ENCODE measurements at regions not wholly inside any gene's neighbourhood (a gene's known extent, or its start where the extent isn't known, plus 50 kb on each side); places are given as distances from the start of the nearest gene placed in this dataset.

GRCh38 chr11:96779030-96779429 lies 389.2 kb downstream of the JRKL start:
- H4K20me1 ChIP-seq (ENCODE audit: control insufficient read depth, insufficient read depth, insufficient read length): no peaks in the 10 kb centered on the region

More at GRCh38 chr11:96779030-96779429, 389.2 kb downstream of the JRKL start:
- H3K4me1 Mint-ChIP-seq: peaks cover 0 to 4% of the 10 kb centered on the region in 2 experiments; a peak in 2 of 4 replicates
- H2AK5ac ChIP-seq (ENCODE audit: insufficient read length, low read length): no peak overlapping the region
- no peak overlapping the region for H2BK5ac ChIP-seq (ENCODE audit: insufficient read length, low read length)
- H3K4me1 ChIP-seq (ENCODE audit: insufficient read depth, low read length): no peaks in the 10 kb centered on the region
- no peak overlapping the region for H3K27ac ChIP-seq (ENCODE audit: insufficient read length, low read depth, low read length)
- no peaks in the 10 kb centered on the region for H3K9me3 ChIP-seq (ENCODE audit: control insufficient read depth, low read depth, low read length)
- H3K23me2 ChIP-seq (ENCODE audit: insufficient read length, low read depth, low read length, poor library complexity, severe bottlenecking): no peaks in the 10 kb centered on the region
- H2AFZ ChIP-seq (ENCODE audit: low read length): no peak overlapping the region
- no peak overlapping the region for H2BK12ac ChIP-seq (ENCODE audit: insufficient read length, low read depth, low read length)
- no peak overlapping the region for H3K18ac ChIP-seq (ENCODE audit: insufficient read length, low read depth, low read length)
- H3K79me2 ChIP-seq (ENCODE audit: insufficient read depth, low read length): no peaks in the 10 kb centered on the region
- no peak overlapping the region for H4K8ac ChIP-seq (replicated peaks; ENCODE audit: insufficient read length, low read depth, low read length)
- no peak overlapping the region for H4K5ac ChIP-seq (ENCODE audit: insufficient read length, low read depth, low read length)
- no peak overlapping the region for H3K9ac ChIP-seq (ENCODE audit: extremely low read depth, insufficient read length, low read length)
- no peak overlapping the region for H2BK20ac ChIP-seq (ENCODE audit: low read depth, low read length, poor library complexity, severe bottlenecking)
- H3K14ac ChIP-seq (ENCODE audit: insufficient read depth, low read length): no peak overlapping the region
- no peaks in the 10 kb centered on the region for H3K27me3 Mint-ChIP-seq (ENCODE audit: low read depth)
- H3K4ac ChIP-seq (ENCODE audit: low read depth, low read length): no peak overlapping the region
- no peak overlapping the region for H2BK120ac ChIP-seq (ENCODE audit: low read depth, low read length, poor library complexity, severe bottlenecking)
- H3K9me3 Mint-ChIP-seq: no peaks in the 10 kb centered on the region; a peak in 1 of 5 replicates
- no peak overlapping the region for H4K91ac ChIP-seq (ENCODE audit: insufficient read length, low read depth, low read length)
- H2BK15ac ChIP-seq (ENCODE audit: low read depth, low read length): no peak overlapping the region
- DNase-seq: no peak
- no peak overlapping the region for H3K56ac ChIP-seq (ENCODE audit: insufficient read length, low read depth, low read length)
- no peak overlapping the region for H3T11ph ChIP-seq (ENCODE audit: low read length)
- TF ChIP-seq CTCF (conservative IDR thresholded peaks at IDR 0.05): no peak
- no peaks in the 10 kb centered on the region for H3K36me3 Mint-ChIP-seq (ENCODE audit: insufficient read depth in 1 of 3, low read depth in 3 of 3)
- H3K4me3 Mint-ChIP-seq: no peak overlapping the region
- H3K27me3 ChIP-seq (ENCODE audit: insufficient read depth, low read length): no peaks in the 10 kb centered on the region
- H3K4me2 ChIP-seq (ENCODE audit: insufficient read depth, insufficient read length, low read length): no peak overlapping the region
- no peaks in the 10 kb centered on the region for H3K79me1 ChIP-seq (ENCODE audit: insufficient read depth, low read depth, low read length, poor library complexity, severe bottlenecking)
- H3K27ac Mint-ChIP-seq: no peak overlapping the region
- no peak overlapping the region for H3K23ac ChIP-seq (ENCODE audit: insufficient read length, low read depth, low read length)
